C4-2B (cell line): ENCODE measurements at regions not wholly inside any gene's neighbourhood (a gene's known extent, or its start where the extent isn't known, plus 50 kb on each side); places are given as distances from the start of the nearest gene placed in this dataset.

Source experiments
- H3K27ac ChIP-seq: fragments of 450-650 bp; 2 replicates; pipeline ENCODE4 v1.5.1; 2017
- ZFX ChIP-seq: fragments of 450-650 bp; IDR thresholded peaks from 2 replicates; pipeline ENCODE4 v1.6.1; 2017
- TF ChIP-seq, protein P1 (sequence below): fragments of 450-650 bp; conservative IDR thresholded peaks from 2 replicates; pipeline ENCODE4 v1.5.1; 2017; ENCODE audit warnings: mild to moderate bottlenecking

DNA sequence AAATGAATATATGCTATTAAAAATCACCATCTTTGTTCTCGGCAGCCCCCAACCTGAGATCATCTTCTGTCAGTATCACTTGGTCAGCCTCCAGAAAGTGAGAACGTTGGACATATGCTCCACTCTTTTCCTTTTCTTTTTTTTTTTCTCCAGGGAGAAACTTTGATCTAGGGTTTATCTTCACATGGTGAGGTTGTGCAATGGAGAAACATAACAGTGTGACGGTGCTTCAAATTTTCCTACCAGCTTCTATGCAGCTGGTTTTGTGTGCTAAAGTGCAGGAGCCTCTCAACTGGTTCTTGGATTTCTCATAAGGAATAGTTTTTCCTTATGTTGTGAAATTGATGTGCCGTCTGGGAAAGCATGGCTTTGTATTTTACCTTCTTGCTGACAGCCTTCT is 1202.9 kb downstream of the NCAM2 start:
- TF ChIP-seq, protein P1, sequence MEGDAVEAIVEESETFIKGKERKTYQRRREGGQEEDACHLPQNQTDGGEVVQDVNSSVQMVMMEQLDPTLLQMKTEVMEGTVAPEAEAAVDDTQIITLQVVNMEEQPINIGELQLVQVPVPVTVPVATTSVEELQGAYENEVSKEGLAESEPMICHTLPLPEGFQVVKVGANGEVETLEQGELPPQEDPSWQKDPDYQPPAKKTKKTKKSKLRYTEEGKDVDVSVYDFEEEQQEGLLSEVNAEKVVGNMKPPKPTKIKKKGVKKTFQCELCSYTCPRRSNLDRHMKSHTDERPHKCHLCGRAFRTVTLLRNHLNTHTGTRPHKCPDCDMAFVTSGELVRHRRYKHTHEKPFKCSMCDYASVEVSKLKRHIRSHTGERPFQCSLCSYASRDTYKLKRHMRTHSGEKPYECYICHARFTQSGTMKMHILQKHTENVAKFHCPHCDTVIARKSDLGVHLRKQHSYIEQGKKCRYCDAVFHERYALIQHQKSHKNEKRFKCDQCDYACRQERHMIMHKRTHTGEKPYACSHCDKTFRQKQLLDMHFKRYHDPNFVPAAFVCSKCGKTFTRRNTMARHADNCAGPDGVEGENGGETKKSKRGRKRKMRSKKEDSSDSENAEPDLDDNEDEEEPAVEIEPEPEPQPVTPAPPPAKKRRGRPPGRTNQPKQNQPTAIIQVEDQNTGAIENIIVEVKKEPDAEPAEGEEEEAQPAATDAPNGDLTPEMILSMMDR = no peak
- no peak for TF ChIP-seq ZFX
- no peak overlapping the region for H3K27ac ChIP-seq

DNA sequence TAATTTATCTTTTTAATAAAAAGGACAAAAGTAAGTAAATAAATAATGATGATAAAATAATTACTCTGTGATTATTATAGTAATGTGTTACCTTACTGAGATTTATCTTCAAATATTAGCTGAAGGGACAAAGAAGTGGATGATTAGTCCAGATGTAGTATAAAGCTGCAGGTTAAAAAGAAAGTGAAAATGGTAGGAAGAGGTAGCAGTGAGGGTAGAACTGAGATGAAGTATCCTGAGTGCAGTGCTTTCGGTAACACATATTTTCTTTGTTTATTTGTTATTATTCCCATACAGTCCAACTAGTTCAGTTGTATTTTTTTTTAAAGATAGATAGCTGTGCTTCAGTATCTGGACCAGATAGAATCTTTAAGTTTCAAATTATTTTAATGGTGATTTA is 1203.5 kb downstream of the NCAM2 start:
- no peak overlapping the region for H3K27ac ChIP-seq
- TF ChIP-seq, protein P1 = no peak
- TF ChIP-seq ZFX = no peak

DNA sequence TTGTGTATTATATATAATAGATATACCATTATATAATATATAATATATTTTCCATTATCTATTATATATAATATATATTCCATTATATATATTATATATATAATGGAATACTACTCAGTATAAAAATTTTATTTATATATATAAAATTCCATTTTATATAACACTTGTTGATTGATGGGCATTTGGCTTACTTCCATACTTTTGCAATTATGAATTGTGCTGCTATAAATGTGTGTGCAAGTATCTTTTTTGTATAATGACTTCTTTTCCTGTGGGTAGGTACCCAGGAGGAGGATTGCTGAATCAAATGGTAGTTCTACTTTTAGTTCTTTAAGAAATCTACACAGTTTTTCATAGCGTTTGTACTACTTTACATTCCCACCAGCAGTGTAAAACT is 1211.1 kb downstream of the NCAM2 start:
- TF ChIP-seq, protein P1 = no peak
- no peak for TF ChIP-seq ZFX
- no peak overlapping the region for H3K27ac ChIP-seq

DNA sequence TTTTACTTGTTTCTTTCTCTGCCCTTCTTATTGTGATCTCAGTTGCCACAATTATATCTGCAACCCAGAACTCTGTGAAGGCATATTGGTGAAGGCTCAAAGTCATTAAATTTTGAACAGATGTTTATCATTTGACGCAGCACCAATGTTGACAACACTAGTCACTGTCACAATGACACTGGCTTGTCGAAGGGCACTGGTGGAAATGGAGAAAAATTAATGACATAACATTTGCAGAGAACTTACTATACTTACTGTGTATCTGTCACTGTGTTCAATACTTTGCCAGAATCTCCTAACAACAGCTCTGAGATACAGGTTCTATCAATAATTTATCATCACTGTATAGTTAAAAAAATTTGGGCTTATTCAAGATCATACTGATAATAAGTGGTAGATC is 1213.7 kb downstream of the NCAM2 start:
- TF ChIP-seq ZFX = no peak
- H3K27ac ChIP-seq = no peak overlapping the region

DNA sequence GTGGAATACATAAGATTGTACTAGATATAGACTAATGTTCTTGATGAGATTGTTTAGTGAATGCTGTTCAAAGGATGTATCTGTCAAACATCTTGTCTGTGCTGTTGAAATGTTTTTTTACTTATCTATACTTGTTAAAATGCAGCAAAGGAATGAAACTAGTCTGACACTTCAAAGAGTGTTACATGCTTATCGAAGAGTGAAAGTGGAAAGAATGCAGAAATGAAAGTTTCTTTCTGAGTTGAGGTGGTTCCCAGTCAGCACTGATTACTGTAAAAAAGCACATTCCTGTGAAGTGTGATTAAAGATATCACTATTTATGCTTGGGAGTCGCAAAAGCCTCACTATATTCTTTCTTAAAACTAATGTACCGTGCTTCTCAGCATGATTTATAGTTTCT is 1225.2 kb downstream of the NCAM2 start:
- H3K27ac ChIP-seq = no peak overlapping the region
- TF ChIP-seq, protein P1 = no peak
- TF ChIP-seq ZFX = no peak

DNA sequence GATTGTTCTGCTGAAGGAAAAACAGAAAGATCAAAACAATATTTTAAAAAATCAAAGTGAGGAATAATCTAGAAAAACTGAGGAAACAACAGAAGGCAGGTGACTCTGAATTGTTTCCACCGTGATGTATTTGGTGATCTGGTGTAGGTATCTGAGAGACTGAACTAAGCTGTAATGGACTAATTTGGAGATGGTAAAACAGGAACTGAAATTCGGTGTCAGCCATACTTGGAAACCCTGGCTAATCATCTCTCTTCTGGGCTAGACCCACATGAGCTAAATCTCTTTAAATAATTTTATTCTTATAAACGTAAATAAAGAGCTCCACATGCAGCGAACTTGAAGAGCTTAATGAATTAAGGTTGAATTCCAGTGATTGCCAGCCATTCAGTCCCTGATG is 1226.1 kb downstream of the NCAM2 start:
- TF ChIP-seq, protein P1 = no peak
- TF ChIP-seq ZFX = no peak

DNA sequence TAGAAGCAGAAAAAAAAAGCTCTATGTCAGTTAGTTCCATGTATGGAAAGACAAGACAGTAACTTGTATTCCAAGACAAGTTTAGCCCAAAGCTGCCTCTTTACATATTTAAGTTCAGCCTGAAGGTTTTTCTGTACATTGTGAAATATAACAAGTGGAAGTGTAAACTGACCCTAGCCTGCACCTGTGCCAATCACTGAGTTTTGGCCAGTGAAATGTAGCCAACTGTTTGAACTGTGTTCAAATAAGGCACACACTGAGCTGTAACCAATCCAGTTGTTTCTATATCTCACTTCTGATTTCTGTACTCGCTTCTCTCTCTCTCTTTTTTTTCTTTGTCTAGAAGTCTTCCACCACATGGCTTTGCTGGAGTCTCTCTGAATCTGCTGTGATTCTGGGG is 1227.1 kb downstream of the NCAM2 start:
- TF ChIP-seq ZFX = no peak
- TF ChIP-seq, protein P1 = no peak

More for the DNA sequence above, 1226.1 kb downstream of the NCAM2 start:
- no peak overlapping the region for H3K27ac ChIP-seq

DNA sequence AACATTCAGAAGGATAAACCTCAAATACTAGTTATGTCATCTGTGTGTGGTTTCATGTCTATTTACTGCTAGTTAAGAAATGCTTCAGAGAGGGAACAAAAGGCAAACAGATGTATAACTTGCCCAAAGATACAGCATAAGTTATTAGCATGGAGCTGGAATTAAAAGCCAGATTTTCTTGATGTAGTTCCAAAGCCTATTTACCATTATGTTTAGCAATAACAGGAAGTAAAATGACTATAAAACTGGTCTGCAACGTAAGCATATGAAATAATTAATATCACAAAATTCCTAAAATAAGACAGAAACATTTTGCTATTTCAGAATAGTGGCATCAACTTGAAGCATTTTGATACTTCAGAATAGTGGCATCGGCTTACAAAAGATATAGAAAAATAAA is 1232.8 kb downstream of the NCAM2 start:
- H3K27ac ChIP-seq = no peak overlapping the region
- TF ChIP-seq ZFX = no peak
- TF ChIP-seq, protein P1 = no peak

More for the DNA sequence above, 1227.1 kb downstream of the NCAM2 start:
- no peak overlapping the region for H3K27ac ChIP-seq
